Stimulated activated CD4-positive, alpha-beta T cell treated with anti-CD3 and anti-CD28 coated beads, Interleukin-15, amount 100 ng/mL, for 24 hours (primary cell): ENCODE measurements at regions not wholly inside any gene's neighbourhood (a gene's known extent, or its start where the extent isn't known, plus 50 kb on each side); places are given as distances from the start of the nearest gene placed in this dataset.
"Not testable (repeated sequence)": the region's sequence is repeated elsewhere in the genome, so short reads cannot be mapped to it uniquely, and the experiment has no call there.

Experiments
- DNase-seq: peaks from one replicate; pipeline ENCODE4 v3.0.0-alpha.2; 2020

DNA sequence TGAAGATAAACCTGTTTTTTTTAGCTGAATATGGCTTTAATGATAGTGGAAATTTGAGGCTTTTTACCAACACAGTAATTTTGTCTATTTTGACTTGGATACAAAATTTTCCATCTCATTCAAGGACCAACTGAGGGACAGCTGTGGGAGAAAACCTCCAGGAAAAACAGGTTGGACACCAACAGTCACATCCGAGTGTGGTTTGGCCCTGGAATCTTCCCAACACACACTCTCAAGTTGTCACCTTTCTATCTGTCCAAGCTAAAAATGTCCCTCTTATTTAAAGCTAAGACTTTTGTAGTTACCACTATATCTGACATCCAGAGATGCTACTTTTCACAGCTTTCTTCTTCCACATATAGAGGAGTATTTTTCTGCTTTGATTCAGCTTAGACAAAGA, 404.9 kb downstream of the PCDH7 start:
- DNase-seq, result no peak

DNA sequence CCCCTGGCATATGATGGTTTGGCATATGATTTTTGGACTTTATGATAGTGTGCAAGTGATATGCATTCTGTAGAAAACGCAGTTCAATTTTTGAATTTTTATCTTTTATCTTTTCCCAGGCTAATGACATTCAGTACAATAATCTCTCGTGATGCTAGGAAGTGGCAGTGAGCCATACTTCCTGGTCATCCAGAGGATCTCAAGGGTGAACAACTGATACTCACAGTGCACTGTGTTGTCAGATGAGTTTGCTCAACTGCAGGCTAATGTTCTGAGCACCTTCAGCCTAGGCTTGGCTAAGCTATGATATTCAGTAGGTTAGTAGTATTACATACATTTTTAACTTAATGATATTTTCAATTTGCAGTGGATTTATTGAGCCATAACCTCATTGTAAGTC, 405.3 kb downstream of the PCDH7 start:
- no peak for DNase-seq

DNA sequence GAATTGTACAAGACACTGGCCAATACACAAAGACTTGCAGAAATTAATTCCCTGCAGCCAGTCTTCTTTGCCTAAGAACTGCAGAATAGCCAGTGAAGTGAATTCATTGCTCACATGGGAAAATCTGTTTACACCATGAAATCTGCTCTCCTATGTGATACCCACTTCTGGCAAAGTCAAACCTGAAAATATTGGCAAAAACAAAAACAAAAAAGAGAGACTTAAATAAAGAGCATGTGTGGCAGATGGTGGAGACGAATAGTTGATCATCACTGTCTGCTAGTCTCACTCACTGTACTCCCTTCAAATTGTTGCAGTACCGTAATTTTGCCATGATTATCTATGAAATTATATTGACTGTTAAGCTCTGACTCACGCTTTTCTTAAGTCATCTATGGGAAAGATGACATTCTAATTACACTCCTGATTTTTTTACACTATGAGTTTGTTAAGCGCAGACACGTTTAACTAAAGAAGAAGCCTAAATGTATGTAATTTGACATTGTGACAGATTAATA, 406.8 kb downstream of the PCDH7 start:
- DNase-seq, result no peak

DNA sequence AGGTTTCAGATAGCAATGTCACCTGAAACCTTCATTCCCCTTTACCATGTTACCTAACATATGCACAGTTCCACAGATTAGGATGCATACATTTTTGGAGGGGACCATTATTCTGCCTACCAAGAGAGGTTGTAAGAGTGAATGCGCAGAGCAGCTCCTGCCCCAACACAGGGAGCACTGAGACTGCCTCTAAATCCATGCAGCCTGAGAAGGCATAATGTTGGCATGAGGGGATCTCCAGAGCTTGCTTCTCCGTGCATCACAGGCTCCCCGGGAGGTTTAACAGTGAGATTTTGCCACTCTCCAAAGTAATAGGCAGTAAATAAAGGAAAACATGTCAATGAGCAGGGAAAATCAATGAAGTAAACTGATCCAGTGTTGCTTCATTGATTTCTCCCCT, 410.8 kb downstream of the PCDH7 start:
- DNase-seq, result no peak

DNA sequence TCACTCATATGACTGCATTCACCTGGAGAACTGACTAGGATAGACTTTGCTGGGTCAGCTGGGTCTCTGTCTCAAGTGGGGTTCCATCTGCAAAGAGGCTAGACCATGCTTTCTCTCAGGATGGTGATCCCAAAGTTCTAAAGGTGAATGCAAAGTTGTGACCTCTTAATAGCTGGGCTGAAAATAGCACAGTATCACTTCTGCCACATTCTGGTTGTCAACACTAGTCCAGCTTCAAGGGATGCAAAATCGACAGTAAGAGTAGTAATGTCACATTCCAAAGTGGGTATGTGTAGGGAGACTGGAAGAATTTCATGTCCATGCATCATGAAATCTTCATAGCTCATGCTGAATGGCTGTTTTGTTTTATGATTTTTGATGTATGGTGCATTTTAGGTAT, 414.6 kb downstream of the PCDH7 start:
- no peak for DNase-seq

DNA sequence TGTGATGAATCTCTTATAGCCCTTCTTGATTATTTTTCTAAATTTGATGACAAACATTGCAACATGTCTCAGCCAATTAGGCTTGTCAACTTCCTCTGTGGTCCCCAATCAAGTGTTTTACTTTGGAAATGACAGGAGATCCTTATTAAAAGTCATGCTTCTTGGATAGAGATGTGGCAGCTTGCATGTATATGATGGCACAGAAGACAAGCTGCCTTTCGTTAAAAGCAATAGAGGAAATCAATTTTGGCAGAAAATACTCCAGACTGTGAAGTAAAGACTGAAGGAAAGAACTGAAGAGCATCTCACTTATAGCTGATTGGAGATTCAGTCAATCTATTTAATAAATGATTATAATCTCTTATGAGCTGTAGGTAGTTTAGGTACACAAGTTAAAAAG, 419.6 kb downstream of the PCDH7 start:
- DNase-seq, result no peak

DNA sequence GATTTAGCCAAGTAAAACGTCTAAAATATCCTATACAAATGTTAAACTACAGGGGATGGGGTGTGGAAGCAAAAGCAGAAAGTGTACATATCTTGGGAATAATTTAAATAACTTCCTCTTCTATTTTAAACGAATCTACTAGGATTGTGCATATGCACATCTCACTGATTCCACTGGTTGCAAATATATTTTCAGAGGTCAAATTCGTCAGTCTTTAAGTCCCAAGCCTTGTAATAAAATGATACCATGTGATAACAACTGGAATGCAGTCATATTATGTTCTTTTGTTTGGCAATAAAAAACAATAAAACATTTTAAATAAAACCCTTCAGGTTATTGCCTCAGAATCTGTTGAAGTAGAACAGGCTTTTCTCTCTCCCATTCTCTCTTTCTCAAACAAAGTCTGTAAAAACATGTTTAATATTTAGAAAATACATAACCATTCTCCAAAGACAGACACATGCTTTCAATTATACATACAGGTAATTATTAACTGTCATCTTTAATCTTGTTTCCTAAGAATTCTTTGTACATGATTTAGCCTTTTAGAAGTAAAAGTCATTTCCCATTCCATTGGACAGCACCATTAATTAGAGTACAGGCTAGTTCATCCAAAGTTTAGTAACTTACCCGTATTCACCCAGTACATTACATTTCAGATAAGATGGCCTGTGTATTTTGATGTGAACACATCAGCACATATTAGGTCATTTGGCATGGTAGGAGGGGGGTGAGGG, 421.1 kb downstream of the PCDH7 start:
- no peak for DNase-seq

DNA sequence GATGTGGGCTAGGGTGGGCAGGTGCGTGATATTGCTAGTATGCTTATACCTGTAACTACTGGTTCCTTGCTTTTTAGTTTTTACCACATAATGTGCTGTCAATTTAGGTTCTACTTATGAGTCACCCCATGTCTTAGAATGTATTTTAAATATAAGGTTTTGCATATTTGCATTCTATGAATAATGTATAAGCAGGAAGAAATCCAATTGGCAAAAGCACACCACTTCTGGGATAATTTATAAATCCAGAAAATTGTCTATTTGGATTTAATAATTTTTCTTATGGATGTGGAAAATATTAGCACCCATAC, 421.6 kb downstream of the PCDH7 start:
- DNase-seq, result no peak

DNA sequence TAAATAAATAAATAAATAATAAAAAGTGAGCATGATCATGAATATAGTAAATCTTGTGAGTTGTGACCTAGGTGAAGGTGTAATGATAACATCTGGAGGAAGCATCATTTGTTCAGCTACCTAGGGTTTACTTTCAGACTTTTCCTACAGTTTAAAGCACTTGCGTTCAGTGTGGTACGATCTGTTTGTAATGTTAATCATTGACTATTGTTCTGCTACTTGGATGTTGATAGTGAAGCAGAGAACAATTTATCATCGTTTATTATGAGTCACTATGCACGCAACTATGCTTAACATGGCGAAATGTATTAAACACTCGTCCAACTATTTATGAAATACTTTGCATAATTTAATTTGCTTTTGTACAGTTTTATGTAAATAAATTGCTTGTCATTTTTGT, 426.2 kb downstream of the PCDH7 start:
- no peak for DNase-seq

DNA sequence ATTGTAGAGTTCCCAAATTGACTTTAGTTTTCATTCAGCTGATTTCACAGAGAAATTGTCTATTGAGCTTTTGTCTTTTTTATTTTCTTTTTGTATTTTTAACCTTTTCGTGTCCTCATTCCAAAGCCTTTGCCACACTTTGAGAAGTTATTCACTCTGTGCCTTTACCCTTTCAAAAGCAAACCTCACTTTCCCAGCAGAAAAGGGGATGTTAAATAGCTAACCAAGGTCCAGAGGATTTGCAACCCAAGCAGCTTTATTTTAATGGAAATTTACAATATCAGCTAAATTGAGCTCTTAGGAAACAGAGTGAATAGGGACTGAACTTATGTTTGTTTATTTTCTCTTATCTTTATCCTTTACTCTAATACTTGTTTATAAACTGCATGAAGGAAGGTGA, 428.8 kb downstream of the PCDH7 start:
- no peak for DNase-seq

DNA sequence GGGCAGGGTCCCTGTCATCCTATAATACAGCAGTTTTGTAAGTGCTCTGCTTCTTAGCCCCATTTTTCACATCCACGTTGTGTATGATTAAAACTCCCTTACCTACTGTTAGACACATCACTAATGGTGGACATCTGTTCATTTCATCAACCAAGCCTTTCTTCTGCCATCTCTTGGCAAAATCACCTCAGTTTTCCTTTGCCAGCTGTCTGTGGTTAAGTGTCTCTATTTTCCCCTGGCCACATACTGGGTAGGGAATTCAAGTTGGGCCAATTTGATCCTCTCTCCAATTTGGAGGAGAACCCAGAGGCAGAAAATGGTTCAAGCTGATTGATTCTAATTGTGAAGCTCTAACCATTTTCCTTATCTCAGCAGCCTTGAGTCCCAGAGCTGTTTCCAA, 436.1 kb downstream of the PCDH7 start:
- no peak for DNase-seq

DNA sequence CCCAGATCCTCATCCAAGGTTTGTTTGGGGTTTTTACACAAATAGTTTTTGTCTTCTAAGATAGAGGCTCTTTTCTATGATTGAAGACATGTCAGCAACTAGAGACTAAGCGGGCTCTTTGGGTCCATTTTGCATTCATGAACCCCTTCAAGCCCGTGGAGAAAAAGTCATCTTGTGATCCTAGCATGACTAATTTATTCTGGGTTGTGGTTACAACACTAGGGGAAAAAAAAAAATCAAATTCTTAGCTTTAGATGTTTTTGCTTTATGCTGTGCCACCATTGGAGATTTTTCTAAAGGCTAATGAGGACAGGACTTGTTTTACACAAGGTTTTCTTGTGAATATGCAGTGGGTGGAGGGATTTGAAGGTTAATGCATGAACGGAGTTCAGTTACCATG, 440.0 kb downstream of the PCDH7 start:
- DNase-seq, result no peak

DNA sequence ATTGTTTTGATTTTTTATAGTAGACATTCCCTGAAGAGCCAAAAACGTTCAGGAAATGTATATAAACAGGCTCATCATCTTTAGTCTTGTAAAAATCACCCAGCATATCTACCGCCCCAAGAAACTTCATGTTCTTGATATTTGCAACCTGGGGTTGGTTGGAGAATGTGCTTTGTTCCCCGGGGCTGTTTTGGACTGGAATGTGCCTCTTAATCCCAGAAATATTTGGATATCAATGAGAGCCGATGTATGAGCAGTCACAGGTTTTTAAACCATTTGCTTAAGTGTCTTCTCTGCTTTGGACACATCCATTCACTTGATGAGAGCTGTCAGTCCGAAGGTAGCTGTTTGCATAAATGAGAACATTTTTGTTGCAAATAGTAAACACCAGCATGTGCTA, 449.7 kb downstream of the PCDH7 start:
- no peak for DNase-seq

DNA sequence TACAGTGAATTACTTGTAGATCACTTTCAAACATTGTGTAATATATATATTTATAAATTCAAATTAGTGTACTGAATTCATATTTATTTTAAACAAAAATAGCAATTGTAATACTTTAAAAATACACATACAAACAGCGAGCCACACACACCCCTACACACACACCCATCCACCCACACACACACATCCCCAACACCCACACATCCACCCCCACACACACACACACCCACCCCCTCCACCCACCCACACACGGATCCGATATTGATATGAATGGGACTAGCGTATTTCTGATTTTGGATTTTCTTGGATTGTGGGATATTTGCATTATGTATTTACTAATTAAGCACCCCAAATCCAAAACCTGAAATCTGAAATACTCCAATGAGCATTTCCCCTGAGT, 451.2 kb downstream of the PCDH7 start:
- DNase-seq, result no peak

DNA sequence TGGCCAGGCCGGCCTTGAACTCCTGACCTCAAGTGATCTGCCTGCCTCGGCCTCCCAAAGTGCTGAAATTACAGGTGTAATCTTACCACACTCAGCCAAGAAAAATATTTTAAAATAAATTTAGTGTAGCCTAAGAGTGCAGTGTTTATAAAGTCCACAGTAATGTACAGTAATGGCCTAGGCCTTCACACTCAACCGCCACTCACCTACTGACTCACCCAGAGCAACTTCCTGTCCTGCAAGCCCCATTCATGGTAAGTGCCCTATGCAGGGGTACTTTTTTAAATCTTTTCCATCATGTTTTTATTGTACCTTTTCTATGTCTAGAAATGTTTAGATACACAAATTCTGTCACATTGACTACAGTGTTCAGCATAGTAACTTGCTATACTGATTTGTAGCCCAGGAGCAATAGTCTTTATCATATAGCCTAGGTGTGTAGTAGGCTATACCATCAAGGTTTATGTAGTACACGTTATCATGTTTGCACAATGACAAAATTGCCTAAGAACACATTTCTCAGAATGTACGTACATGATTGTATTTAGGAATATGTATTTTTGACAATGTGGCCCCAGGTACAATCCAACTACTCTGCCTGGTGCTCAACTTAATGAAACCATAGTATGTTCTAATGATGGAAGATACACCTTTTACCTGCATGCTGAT, 455.2 kb downstream of the PCDH7 start:
- DNase-seq, result no peak

DNA sequence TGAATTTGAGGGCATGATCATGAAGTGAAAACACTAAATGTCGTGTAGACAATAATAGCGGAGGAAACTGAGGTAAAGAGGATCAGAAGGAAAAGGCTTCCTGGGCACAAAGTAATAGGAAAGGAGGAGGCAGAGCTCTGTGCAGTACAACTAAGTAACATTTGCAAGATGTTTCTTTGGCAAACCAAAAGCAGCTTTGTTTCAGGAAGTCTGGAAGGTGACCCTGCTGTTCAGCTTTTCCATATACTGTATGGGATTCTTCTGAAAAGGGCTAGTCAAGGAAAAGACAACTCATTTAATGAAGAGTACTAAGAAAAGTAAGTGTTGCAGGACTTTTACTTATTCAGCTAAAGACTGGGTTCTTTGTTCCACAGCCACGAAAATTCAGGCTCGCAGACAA, 463.1 kb downstream of the PCDH7 start:
- no peak for DNase-seq

DNA sequence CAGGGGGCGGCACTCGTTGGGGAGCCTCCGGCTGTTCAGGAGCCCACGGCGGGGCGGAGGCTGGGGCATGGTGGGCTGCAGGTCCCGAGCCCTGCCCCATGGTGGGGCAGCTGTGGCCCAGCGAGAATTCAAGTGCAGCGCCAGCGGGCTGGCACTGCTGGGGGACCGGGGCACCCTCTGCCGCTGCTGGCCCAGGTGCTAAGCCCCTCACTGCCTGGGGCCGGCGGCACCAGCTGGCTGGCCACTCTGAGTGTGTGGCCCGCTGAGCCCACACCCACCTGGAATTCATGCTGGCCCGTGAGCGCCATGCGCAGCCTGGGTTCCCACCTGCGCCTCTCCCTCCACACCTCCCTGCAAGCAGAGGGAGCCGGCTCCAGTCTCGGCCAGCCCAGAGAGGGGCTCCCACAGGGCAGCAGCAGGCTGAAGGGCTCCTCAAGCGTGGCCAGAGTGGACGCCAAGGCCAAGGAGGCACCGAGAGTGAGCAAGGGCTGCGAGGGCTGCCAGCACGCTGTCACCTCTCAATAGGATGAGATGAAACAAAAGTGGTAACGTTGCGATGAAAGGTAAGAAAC, 464.9 kb downstream of the PCDH7 start:
- no peak for DNase-seq

DNA sequence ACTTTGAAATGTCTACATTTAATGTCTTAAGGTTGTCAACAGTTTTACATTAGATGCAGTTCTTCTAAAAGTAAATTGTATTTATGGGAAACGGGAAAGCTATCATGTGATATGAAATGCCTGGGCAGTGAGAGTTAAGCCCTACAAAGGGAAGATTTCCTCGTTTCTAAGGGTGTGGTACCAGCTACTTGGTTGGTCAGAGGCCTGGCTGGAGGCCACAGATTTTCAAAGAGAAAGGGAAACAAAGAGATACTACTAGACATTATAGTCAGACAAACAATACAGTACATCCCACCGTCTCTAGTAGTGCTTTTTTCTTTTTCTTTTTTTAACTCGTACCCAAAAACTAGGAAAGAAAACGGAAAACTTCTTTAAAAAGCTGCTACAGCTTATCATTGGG, 467.8 kb downstream of the PCDH7 start:
- no peak for DNase-seq

DNA sequence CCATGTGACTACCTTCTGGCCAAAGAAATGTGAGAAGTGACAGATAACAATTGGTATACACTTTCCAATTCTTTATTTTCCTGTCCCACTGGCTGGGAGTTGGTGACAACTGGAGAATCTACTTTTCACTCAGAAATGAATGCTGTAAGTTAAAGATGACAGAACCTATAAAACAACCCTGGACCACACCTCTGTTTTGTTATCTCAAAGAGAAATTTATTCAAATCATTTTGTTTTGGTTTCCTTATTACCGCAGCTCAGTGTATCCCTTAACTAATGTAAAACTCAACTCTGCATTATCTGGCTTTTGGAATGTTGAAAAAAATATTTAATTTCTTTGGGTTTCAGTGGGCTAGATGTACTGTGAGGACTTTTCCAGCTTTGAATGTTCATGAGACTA, 469.8 kb downstream of the PCDH7 start:
- no peak for DNase-seq

DNA sequence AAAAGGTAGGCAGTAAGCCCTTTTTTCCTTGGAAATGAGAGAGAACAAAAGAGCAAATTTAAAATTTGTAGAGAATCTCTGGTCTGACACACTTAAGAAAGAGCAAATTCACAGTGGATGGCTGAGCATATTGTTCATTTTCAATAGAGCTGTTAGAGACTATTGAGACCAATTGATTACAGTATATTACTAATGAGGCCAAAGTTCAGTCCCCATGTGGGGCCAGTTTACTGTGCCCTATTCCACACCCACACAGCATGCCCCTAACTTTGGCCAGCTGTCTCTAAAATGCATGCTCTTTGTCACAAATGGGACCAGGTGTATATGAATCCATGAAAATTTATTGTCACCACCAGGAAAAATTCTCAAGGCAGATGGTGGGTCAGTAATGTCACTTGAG, 470.5 kb downstream of the PCDH7 start:
- no peak for DNase-seq

DNA sequence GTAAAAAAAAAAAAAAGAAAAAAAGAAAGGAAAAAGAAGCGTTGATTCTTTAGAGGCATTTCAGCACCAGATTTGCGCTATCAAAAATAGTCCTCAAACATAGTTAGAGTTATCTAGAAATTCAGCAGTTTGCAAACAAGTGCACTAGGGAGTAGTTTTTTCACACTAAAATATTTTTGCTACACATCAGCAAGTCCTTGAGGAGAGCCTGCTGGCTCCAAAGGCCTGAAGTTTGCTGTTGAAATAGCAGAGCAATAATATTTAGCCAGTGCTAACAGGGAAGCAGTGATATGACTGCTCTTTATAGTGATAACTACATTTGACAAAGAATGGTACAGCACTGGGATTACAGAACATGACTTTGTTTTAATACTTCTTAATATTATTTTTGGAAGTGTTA, 472.2 kb downstream of the PCDH7 start:
- DNase-seq, result no peak

DNA sequence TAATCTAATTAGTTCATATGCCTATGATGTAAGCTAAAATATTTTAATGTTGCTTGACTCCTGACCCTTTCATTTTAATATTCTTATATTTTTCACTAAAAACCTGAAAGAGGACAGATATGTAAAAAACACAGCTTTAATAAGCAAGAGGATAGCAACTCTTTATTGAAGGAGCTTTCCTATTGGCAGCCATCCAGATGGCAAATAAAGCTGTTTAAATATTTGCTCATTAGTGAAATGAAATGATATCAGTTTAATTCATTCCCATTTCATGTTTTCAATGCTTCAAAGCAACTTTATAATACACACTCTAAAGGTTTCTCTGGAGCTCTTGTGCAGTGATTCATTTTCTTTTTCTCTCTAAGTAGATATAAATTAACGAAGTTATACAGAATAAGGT, 473.4 kb downstream of the PCDH7 start:
- DNase-seq, result no peak

DNA sequence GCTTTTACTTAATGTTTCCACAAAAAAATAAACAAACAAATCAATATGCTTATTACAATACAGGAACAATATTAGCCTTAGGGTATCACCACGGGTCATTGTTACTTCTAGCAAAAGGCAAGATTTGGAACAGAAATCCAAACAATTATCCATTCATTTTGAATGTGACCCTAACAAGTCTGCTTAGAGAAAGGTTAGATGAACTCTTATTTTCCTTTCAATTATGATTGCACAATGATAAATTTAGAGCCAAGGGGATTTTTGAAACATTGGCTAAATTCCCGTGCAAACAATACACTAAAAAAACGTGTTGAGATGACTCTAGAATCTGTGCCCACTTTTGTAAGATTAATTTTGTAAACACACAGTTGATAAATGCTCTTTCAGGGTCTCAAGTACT, 474.7 kb downstream of the PCDH7 start:
- DNase-seq, result no peak

DNA sequence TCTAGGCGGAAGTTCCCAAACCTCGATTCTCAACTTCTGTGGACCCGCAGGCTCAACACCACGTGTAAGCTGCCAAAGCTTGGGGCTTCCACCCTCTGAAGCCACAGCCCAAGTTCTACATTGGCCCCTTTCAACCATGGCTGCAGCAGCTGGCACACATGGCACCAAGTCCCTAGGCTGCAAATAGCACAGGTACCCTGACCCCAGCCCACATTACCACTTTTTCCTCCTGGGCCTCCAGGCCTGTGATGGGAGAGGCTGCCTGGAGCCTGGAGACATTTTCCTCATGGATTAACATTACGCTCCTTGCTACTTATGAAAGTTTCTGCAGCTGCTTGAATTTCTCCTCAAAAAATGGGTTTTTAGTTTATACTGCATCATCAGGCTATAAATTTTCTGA, 479.5 kb downstream of the PCDH7 start:
- DNase-seq, result no peak

DNA sequence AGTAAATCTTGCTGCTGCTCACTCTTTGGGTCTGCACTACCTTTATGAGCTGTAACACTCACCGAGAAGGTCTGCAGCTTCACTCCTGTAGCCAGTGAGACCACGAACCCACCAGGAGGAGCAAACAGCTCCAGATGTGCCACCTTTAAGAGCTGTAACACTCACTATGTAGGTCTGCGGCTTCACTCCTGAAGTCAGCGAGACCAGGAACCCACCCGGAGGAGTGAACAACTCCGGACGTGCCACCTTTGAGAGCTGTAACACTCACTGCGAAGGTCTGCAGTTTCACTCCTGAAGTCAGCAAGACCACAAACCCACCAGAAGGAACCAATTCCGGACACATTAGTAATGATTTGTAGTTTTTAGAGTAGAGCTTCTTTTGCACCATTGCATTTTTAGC, 481.9 kb downstream of the PCDH7 start:
- DNase-seq, result not testable (repeated sequence)
